WERI-Rb-1 (cell line): ENCODE measurements at regions not wholly inside any gene's neighbourhood (a gene's known extent, or its start where the extent isn't known, plus 50 kb on each side); places are given as distances from the start of the nearest gene placed in this dataset.

Experiments
- DNase-seq: peaks from one replicate; pipeline ENCODE4 v3.0.0-alpha.2; 2020
- H3K27ac ChIP-seq: fragments of 250-450 bp; sonication (Bioruptor Pico); 2 replicates; pipeline ENCODE4 v1.5.1; 2020; ENCODE audit warnings: mild to moderate bottlenecking, moderate library complexity
- H3K27me3 ChIP-seq: fragments of 250-450 bp; sonication (Bioruptor Pico); 2 replicates; pipeline ENCODE4 v1.5.1; 2021; ENCODE audit warnings: mild to moderate bottlenecking, low read depth, moderate library complexity; ENCODE audit not compliant: insufficient read depth, severe bottlenecking
- H3K36me3 ChIP-seq: fragments of 250-450 bp; sonication (Bioruptor Pico); 2 replicates; pipeline ENCODE4 v1.5.1; 2020; ENCODE audit warnings: mild to moderate bottlenecking, moderate library complexity
- H3K4me3 ChIP-seq: 2 replicates; pipeline ENCODE4 v1.5.1; 2011; ENCODE audit warnings: low read depth, mild to moderate bottlenecking, control low read depth, low read length
- H3K9me3 ChIP-seq: fragments of 250-450 bp; sonication (Bioruptor Pico); 2 replicates; pipeline ENCODE4 v1.5.1; 2021; ENCODE audit warnings: mild to moderate bottlenecking, moderate library complexity; ENCODE audit not compliant: severe bottlenecking
- TF ChIP-seq, protein P1 (sequence below): IDR thresholded peaks from 2 replicates; pipeline ENCODE4 v1.5.1; 2011; ENCODE audit warnings: low read depth, mild to moderate bottlenecking, control low read depth, inconsistent platforms, low read length

DNA sequence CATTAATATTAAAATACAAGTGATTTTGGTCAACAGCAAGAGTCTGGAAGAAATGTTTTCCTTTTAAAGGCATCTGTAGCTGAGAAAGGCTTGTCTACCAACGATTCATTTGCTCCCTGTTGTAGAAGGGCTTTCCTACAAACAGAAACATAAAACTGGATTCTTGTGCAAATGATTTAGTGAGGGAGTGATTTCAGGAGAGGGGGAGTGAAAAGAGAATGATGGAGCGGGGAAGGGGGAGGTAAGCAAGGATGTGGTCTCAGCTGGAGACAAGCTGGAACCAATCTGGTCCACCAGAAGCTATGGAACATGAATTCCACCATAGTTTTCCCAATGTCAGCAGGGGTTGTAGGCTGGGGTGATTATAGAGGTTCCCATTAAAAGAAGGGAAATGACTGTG is 196.3 kb downstream of the FBXO4 start:
- peaks cover 37% of the 10 kb centered on the region for H3K27me3 ChIP-seq
- no peaks in the 10 kb centered on the region for H3K9me3 ChIP-seq
- DNase-seq, result no peak
- H3K36me3 ChIP-seq, result no peaks in the 10 kb centered on the region
- H3K4me3 ChIP-seq, result no peak overlapping the region
- H3K27ac ChIP-seq, result no peak overlapping the region
- TF ChIP-seq, protein P1, sequence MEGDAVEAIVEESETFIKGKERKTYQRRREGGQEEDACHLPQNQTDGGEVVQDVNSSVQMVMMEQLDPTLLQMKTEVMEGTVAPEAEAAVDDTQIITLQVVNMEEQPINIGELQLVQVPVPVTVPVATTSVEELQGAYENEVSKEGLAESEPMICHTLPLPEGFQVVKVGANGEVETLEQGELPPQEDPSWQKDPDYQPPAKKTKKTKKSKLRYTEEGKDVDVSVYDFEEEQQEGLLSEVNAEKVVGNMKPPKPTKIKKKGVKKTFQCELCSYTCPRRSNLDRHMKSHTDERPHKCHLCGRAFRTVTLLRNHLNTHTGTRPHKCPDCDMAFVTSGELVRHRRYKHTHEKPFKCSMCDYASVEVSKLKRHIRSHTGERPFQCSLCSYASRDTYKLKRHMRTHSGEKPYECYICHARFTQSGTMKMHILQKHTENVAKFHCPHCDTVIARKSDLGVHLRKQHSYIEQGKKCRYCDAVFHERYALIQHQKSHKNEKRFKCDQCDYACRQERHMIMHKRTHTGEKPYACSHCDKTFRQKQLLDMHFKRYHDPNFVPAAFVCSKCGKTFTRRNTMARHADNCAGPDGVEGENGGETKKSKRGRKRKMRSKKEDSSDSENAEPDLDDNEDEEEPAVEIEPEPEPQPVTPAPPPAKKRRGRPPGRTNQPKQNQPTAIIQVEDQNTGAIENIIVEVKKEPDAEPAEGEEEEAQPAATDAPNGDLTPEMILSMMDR, result no peak

DNA sequence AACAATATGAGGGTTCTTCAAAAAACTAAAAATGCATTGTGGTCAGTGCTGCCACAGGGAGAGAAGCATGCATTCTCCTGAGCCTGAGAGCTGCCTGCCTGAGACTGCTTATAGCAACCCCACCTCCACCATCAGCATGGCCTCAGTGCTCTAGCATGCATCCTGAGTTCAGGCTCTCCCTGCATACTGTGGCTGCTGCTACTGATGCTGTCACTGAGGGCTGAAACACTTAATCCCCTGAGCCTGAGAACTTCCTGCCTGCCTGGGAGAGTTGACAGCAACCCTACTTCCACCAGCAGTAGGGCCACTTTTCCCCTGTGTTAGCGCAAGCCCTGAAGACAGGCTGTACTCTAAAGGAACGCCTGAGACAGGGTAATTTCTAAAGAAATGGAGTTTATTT is 206.0 kb downstream of the FBXO4 start:
- H3K27ac ChIP-seq, result no peak overlapping the region
- H3K4me3 ChIP-seq, result no peak overlapping the region
- no peaks in the 10 kb centered on the region for H3K36me3 ChIP-seq
- H3K27me3 ChIP-seq, result peaks cover 28% of the 10 kb centered on the region
- TF ChIP-seq, protein P1, result no peak
- H3K9me3 ChIP-seq, result no peaks in the 10 kb centered on the region
- DNase-seq, result no peak

DNA sequence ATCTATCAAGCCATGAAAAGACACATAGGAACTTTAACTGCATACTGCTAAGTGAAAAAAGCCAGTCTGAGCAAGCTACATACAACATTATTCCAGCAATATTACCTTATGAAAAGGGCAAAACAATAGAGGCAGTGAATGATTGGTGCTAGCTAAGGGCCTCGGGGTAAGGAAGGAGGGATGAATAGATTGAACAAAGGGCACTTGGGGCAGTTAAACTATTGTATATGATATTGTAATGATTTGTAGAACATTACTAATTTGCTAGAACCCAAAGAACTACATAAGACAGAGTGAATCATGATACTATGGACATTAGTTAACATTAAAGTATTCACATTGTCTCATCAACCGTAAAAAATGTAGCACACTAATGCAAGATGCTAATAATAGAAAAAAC is 218.3 kb downstream of the FBXO4 start:
- no peak for DNase-seq
- TF ChIP-seq, protein P1, result no peak
- no peak overlapping the region for H3K27ac ChIP-seq
- H3K36me3 ChIP-seq, result no peaks in the 10 kb centered on the region
- H3K27me3 ChIP-seq, result peaks cover 53% of the 10 kb centered on the region
- no peak overlapping the region for H3K4me3 ChIP-seq
- H3K9me3 ChIP-seq, result no peaks in the 10 kb centered on the region

DNA sequence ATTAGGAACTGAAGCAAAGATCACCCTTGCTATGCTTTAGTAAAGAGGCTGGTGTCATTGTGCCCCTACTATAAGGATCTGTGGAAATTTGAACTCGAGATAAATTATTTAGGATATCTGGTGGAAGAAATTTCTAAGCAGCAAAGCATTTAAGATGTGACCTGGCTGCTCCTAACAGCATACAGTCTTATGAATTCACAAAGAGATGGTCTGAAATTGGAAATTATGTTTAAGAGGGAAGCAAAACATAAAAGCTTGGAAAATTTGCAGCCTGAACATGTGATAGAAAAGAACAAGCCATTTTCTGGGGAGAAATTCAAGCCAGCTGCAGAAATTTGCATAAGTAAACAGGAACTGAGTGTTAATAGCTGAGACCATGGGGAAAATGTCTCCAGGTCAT is 223.7 kb downstream of the FBXO4 start:
- Histone ChIP-seq H3K36me3 (no peaks in the 10 kb centered on the region), H3K9me3 (peaks cover 5% of the 10 kb centered on the region), H3K27ac (no peak overlapping the region), H3K27me3 (peaks cover 25% of the 10 kb centered on the region), H3K4me3 (no peak overlapping the region)
- DNase-seq, result no peak
- TF ChIP-seq, protein P1, result no peak

DNA sequence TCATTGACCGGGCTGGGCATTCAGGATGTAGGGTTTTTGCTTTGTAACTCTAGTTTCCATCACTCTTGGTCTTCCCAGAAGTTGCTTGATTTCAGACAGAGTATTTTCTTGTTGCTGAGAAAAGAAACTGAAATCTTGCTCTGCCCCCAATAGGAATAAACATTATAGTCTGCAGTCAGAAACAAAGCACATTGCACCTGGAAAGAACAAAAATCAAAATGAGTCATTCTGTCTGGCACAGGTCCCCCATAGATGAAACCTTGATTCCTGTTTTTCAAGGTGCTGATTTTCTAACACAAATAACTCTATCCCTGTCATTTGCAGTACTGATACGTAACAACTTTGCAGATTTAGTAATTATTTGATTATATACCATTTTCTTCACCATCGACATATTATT is 232.1 kb downstream of the FBXO4 start:
- H3K27ac ChIP-seq, result no peak overlapping the region
- DNase-seq, result no peak
- no peak overlapping the region for H3K4me3 ChIP-seq
- peaks cover 14% of the 10 kb centered on the region for H3K27me3 ChIP-seq
- no peaks in the 10 kb centered on the region for H3K9me3 ChIP-seq
- no peaks in the 10 kb centered on the region for H3K36me3 ChIP-seq
- TF ChIP-seq, protein P1, result no peak

DNA sequence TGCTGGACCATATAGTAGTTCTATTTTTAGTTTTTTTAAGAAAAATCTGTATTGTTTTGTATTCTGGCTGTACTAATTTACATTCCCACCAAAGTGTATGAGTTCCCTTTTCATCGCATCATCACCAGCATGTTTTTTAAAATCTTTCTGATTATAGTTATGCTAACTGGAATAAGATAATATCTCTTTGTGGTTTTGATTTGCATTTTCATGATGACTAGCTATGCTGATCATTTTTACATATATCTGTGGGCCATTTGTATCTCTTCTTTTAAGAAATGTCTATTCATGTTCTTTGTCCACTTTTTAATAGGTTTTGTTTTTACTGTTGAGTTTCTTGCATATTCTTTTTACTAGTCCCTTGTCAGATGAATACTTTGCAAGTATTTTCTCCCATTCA is 238.0 kb downstream of the FBXO4 start:
- no peak for DNase-seq
- no peaks in the 10 kb centered on the region for H3K36me3 ChIP-seq
- H3K9me3 ChIP-seq, result no peaks in the 10 kb centered on the region
- TF ChIP-seq, protein P1, result no peak
- no peak overlapping the region for H3K27ac ChIP-seq
- H3K4me3 ChIP-seq, result no peak overlapping the region
- H3K27me3 ChIP-seq, result peaks cover 9% of the 10 kb centered on the region
